ENCODE measurements at regions not wholly inside any gene's neighbourhood (a gene's known extent, or its start where the extent isn't known, plus 50 kb on each side); places are given as distances from the start of the nearest gene placed in this dataset.

DNA sequence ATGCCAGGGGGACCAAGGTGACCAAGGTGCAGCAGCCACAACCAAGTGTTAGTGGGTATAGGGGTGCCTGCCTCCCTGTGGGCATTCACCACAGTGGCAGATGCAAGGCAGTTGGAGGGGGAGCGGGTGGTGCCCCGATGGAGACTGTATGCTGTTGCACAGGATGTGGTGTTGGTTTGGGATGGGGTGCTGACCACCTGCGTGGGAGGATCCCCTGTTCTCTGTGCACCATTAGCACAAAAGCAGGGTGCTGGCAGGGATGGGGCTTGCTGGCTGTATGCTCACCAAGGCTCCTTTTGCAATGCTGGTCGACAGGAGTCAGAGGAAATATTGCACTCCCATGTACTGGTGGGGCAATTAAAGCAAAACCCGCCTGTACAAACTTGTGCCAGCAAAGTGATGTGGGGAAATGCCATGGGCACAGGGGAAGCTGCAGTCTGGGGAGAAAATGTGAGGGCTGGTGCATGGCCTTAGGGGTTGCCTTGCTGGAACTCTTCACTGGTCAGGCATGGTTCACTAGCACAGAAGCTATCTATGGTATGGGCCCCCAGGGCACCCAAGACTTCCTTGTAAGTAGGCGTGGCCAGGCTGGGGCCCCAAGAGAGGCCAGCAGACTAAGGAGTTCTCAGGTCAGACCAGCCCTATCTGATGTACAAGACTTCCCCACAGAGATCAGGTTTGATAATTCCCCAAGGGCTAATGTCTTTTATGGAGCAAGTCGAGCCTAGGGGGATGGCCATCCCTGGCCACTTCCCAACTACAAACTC lies 51.9 kb upstream of the GNAT3 start:
- no peak for DNase-seq

DNA sequence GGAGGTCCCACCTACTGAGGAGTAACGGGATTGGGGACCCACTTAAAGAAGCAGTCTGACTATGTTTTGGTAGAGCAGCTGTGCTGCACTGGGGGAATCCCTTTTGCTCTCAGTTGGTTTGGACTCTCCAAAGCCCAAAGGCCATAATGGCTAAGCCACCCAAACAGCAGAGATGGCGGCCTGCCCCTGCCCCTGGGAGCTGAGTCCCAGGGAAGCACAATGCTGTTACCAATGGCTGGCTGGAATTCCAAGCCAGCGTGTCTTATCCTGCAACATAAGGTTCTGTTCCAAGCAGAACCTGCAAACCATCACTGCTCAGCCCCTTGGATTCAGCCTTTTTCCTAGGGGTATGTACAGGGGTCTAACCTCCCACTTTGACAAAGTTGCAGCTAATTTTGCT lies 53.7 kb upstream of the GNAT3 start:
- no peak for DNase-seq

DNA sequence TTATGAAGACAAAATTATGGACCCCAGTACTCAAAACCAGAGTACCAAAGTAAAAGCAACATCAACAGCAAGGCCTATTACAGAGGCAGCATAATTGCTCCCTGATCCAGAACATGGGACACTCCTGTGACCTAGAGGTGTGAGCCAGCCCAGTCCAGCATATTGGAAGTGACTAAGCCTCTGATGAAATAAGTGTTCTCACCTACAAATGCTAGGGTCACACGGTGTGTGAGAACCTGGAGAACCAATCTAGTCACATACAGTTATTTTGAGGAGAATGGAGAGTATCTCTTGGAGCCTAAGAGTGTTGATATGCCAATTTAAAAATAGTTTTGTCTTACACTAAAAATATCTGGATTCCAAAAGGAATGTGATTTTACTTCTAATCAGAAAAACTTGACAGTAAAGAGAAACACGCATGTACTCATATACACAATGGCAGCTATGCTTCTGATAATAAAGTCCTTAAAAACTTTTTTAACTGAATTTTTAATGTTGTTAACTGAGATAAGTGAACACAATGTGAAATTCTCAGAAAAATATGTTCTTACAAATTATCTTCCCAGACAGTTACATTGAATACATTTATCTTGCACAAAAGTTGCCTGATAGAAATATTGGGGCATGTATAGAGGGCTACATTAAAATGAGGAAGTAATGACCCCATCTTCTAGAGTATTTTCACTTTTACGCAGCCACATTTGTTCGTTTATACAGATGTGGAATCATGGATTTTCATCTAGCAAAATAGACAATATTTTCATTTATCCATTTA lies 56.8 kb upstream of the CD36 start:
- DNase-seq: no peak

DNA sequence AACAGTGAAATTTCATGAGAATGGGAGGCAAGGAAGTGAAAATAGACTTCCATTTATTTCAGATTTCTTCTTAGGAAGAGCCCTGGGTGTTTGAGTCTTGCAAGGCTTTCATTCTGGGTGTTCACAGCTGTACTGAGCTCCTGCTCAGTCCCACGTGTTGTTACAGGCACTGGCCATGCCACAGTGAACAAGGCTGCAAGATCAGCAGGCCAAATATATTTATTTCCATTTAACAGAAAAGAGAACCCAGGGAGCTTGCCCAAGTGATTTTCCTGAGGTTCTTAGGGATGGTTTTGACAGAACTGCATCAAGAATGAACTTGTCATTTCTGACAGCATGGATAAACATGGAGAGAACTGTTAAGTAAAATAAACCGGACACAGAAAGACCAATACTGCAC lies 54.5 kb upstream of the CD36 start:
- DNase-seq: no peak

DNA sequence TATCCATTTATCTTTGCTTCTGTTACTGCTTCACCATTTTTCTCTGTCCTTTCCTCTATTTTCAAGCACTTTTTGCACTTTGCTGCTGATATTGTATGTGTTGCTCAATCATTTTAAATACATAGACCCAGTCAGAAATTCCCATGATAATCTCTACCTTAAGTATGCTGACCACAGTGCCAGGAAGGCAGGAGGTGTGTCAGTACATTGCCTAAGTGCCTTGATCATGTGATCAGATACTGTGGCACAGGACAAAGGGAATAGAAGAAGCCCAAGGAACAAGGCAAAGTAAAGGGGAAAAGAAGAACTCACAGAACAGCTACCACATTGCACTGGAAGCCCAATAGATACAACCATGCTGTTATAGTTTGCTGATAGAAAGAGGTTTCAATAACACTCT lies 53.7 kb upstream of the CD36 start:
- peak; percentile 18 for DNase-seq

DNA sequence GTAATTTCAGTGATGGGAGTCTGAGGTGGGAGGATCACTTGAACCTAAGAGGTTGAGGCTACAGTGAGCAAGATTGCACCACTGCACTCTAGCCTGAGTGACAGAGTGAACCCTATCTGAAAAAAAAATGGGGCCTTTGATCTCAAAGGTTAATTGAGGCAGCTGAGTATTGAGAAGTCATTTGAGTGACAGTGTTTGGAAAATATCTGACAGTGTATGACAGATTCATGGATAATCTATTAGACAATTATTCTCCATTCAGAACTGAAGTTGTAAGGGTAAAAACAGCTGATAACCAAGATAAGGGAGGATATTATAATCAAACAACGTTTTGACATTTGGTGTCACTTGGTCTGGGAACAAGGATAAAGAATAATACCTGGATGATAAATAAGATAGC lies 50.9 kb upstream of the CD36 start:
- no peak for DNase-seq

DNA sequence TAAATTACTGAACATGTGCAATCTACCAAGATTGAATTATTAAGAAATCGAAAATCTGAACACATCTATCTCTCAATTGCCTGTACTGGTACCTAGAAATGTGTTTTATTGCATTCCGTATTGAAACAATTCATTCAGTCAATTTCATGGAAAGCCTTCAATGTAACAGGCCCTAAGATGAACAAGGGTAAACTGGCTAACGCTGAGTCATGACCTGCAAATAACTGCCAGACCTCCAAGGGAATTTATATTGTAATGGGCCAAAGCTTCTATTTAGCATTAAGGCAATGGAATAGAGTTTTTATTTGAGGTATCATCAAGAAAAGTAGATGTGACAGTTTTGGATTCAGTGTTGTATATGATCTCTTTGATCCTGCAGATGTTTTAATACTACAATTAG lies 49.9 kb upstream of the CD36 start:
- DNase-seq: peak; percentile 3

Data from fibroblast of skin of abdomen (primary cell).